Stimulated activated naive CD8-positive, alpha-beta T cell treated with anti-CD3 and anti-CD28 coated beads, Interleukin-15, Interleukin-2, amounts not matched to agents 100 U/mL and 50 U/mL, for 24 hours (primary cell): ENCODE measurements at regions not wholly inside any gene's neighbourhood (a gene's known extent, or its start where the extent isn't known, plus 50 kb on each side); places are given as distances from the start of the nearest gene placed in this dataset.
"Not testable (repeated sequence)": the region's sequence is repeated elsewhere in the genome, so short reads cannot be mapped to it uniquely, and the experiment has no call there.

ENCODE experiments used
- ATAC-seq: fragments of 150-1000 bp; cut with Tn5 transposase; one replicate; pipeline ENCODE4 v1.10.0; 2021
- DNase-seq: peaks from one replicate; pipeline ENCODE4 v3.0.0; 2021

DNA sequence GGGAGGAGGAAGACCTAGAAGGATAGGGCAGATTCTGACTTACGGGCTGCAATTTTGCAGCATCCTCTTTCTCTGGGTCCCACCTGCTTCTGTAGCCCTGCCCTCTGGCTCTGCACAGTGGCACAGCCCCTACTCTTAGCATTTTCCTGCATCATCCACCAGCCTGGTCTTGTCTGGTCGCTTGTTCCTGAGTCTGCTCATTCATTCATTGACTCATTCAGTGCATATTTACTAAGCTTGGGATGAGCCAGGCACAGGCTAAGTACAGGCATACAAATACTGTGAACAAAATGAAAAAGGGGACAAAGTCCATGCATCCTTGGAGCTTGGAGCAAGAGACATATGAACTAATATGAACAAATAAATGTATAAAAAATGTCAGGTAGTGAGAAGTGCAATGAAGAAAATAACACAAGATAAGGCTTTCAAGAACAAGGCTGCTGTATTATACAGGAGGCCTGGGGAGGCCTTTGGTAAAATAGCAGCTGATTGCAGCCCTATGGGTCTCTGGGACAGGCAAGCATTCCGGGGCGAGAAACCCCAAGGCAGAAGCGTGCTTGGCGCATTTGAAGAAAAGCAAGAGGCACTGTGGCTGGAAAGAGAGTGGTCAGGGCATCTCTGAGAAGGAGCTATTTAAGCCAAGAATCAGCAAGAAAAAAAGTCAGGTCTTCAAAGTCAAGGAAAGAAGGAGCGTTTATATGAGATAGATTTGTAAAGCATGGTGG is 108.0 kb upstream of the ALX4 start:
- ATAC-seq (no peak), DNase-seq (no peak)

DNA sequence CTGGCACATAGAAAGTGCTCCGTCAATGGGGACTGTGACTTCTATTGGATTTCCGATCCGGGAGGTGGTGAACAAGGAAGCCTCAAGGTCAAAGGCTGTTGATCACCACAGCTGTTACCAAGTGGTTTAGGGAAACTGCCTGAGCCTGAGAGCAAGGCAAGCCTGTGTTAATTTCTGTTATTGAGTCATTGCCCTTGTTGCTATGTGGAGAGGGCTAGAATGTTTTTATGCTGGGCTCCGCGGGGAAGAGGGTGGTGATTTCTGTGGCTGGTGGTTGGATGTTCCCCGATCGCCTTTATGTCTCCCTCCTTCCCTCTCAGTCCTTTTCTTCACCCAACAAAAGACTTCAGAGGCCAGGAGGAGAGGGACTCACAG is 108.5 kb upstream of the ALX4 start:
- no peak for DNase-seq
- no peak for ATAC-seq

GRCh38 chr11:44421090-44421675 is 111.2 kb upstream of the ALX4 start:
- ATAC-seq = no peak
- no peak for DNase-seq

- no peak for DNase-seq
These were observed 113.3 kb upstream of the ALX4 start for GRCh38 chr11:44423289-44423688.

GRCh38 chr11:44424841-44425240 is 114.9 kb upstream of the ALX4 start:
- ATAC-seq (no peak), DNase-seq (no peak)

More at GRCh38 chr11:44423289-44423688, 113.3 kb upstream of the ALX4 start:
- no peak for ATAC-seq

- ATAC-seq (no peak), DNase-seq (no peak)
These were observed 116.2 kb upstream of the ALX4 start for GRCh38 chr11:44426119-44426518.

GRCh38 chr11:44426958-44427357 is 117.0 kb upstream of the ALX4 start:
- ATAC-seq (no peak), DNase-seq (no peak)

DNA sequence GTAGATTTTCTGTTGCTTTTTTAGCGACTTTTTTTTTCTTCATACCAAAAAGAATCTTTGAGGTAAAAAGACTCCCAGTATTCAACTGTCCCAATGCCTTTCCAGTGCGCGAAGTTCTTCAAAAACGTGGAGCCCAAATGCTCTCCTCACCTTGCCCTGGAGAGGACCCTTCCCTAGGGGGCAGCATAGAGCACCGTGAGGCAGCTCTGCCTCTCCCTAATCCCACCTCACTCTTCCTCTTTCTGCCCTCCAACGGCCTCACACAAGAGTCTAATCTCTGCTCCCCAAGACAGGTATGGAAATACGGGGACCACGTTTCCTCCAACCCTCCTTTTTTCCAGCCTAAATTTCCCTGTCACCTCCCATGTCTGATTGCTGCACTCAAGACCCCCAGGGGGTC is 117.5 kb upstream of the ALX4 start:
- ATAC-seq (no peak), DNase-seq (peak; percentile 26)

DNA sequence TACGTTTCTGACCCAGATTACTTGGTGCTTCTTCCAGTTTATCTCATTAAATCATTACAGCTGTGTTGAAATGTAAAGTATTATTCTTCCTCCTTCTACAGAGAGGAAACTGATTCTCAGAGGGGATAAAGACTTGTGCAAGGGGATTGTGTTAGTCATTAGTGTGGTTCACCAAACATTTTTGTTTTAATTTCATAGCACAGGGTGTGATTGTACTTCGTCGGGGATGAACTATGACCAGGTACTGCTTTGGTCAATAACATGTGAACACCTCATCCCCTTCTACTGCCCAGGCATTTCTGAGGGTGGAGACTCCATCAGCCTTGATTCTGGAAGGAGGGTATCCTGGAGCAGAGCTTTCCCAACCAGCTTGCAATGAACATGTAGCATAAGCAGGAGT is 120.2 kb upstream of the ALX4 start:
- DNase-seq (no peak), ATAC-seq (no peak)

DNA sequence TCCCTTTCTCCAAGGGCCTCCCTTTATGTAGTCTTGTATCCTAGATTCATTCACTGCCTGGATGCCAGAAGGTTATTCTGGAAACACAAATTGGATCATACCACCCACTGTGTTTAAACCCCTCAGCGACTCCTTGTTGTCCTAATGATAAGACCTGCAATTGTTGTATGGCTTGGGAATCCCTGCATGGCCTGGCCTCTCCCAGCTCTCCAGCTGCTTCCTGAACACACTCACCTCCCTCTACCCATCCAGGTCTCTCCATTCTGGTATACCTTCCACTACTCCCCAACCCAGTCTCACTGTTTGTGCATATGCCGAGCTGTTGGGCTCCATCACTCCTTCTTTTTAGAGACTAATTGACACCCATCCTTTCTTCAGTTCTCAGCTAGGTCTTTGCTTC is 124.3 kb upstream of the ALX4 start:
- ATAC-seq (no peak), DNase-seq (no peak)

GRCh38 chr11:44437122-44437521 is 127.2 kb upstream of the ALX4 start:
- DNase-seq = no peak
- no peak for ATAC-seq

- not testable (repeated sequence) for DNase-seq, ATAC-seq
These were observed 122.4 kb upstream of the CD82 start for GRCh38 chr11:44442893-44443673.

DNA sequence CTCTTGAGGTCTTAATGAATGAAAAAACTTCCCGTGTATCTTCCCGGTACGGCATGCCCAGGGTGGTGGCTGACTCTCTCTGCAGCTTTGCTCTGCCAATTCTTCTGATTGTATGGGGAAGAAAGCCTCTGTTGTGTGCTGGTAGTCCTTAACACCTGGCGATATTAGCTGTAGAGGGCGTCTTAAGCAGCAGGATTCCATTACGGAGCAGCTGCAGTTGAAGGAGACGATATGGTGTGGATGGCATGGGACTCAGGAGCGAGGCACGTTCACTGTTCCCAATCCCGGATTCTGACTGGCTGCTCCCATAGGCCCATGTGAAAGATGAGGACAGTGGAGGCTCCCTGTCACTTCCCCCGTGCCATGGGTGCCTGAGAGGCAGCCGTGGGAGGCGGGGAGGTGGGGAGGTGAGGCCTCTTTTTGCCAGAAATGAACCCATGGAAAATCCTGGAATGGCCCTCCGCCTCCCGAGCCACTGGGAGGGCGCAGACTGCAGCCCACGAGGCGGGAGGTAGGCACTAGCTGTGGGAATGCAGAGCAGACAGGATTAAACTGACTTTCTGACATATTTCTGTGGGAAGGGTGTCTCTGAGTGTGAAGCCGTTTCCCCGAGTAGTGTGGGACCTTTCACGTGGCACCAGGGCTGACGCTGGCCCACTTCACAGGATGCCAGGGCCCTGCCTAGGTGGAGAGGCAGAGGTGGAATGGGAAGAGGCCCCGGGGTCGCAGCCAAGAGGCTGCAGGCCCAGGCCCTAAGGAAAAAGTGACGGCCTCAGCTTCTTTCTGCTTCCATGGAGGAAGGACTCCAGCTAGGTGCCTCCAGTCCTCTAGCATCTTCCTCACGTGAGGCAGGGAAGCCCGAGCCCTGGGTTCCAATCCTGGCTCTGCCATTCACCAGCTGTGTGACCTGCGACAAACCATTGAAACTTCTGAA is 121.4 kb upstream of the CD82 start:
- no peak for ATAC-seq
- DNase-seq = no peak

GRCh38 chr11:44444770-44445321 is 120.6 kb upstream of the CD82 start:
- ATAC-seq (no peak), DNase-seq (no peak)

- DNase-seq (no peak), ATAC-seq (no peak)
These were observed 119.7 kb upstream of the CD82 start for GRCh38 chr11:44445500-44446365.

DNA sequence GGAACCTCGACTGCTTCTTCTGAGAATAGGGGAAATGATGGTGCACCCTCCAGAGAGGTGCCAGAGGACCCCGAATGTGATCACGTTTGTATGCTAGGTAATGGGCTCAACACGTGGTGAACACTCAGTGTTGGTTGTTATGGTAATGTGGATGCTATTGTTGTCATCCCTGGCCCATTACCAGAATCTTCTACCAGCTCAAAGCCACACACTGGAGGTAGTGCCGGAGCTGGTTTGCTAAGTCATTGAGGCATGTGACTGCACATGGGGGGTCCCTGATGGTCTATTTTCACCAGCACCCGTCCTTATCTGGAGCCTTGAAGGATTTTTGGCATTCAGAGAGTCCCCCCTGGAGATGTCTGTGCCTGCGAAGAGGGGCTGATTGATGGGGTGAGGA is 119.1 kb upstream of the CD82 start:
- ATAC-seq (no peak), DNase-seq (no peak)

- no peak for DNase-seq
- ATAC-seq = no peak
These were observed 118.3 kb upstream of the CD82 start for GRCh38 chr11:44446996-44447771.

GRCh38 chr11:44450295-44450932 is 115.0 kb upstream of the CD82 start:
- DNase-seq = no peak
- ATAC-seq = no peak

DNA sequence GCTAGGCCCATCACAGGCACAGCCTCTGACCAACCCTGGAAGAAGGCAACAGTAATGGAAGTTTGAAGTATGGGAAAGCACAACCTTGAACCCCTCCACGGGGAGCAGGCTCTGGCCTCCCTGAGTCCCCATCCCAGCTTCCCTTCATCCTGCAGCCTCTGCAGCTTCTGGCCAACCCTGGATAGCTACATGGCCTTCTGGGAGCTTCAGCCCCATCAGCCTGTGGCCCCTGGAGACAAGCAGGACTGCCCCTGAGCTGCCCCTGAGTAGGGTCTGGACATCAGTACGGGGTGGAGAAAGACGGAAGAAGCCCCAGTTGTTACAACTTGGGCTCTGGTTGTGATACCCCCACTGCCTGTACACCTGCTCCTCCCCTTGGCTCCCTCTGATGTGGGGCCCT is 113.8 kb upstream of the CD82 start:
- ATAC-seq = no peak

More for the DNA sequence above, 113.8 kb upstream of the CD82 start:
- DNase-seq = no peak
